ENCODE measurements at regions not wholly inside any gene's neighbourhood (a gene's known extent, or its start where the extent isn't known, plus 50 kb on each side); places are given as distances from the start of the nearest gene placed in this dataset.

DNA sequence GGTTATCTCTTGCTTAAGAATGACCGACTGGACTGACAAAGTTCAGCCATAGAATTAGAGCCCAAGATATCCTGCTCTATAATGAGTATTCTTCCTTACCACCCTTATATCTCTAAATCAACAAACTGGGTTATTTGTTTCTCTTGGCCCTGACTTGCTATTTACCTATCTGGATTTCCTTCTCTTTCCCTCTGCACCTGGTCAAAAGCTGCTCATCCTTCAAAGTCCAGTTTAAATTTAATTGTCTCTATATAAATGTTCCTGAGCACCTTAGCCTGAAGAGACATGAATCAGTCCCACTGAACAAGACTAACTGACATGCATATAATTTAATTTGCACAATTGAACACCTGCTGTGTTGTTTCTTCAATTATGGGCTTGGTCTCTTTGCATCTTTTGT lies 127.1 kb upstream of the KCNJ15 start:
- no peak overlapping the region for H2AK5ac ChIP-seq (ENCODE audit: low read depth, low read length)
- H3K18ac ChIP-seq (ENCODE audit: low read depth, low read length): no peak overlapping the region
- no peak overlapping the region for H2BK15ac ChIP-seq (ENCODE audit: low read depth, low read length)
- no peak overlapping the region for H4K8ac ChIP-seq (ENCODE audit: low read depth in 2 of 2, low read length in 2 of 2)
- DNase-seq (no peak), ATAC-seq (ENCODE audit: low read depth) (no peak)
- H3K9ac ChIP-seq (ENCODE audit: low read depth, low read length): no peak overlapping the region
- TF ChIP-seq SMC3 (IDR thresholded peaks at IDR 0.05; ENCODE audit: low read depth, low read length) (no peak), POLR2A (IDR thresholded peaks at IDR 0.05; ENCODE audit: low read depth, low read length) (no peak), BHLHE40 (IDR thresholded peaks at IDR 0.05; ENCODE audit: low read depth, low read length) (no peak), ELK1 (IDR thresholded peaks at IDR 0.05; ENCODE audit: borderline replicate concordance, low read depth, low read length) (no peak), NFE2L2 (IDR thresholded peaks at IDR 0.05; ENCODE audit: low read depth, low read length) (no peak), CHD1 (IDR thresholded peaks at IDR 0.05; ENCODE audit: low read depth, low read length) (no peak), RFX5 (IDR thresholded peaks at IDR 0.05; ENCODE audit: low read depth, low read length) (no peak), CEBPB (IDR thresholded peaks at IDR 0.05; ENCODE audit: low read depth, low read length) (no peak), MAFK (IDR thresholded peaks at IDR 0.05; ENCODE audit: low read depth, low read length) (no peak), USF2 (IDR thresholded peaks at IDR 0.05; ENCODE audit: low read depth, low read length) (no peak), MXI1 (IDR thresholded peaks at IDR 0.05; ENCODE audit: borderline replicate concordance, low read depth, low read length) (no peak), RAD21 (IDR thresholded peaks at IDR 0.05; ENCODE audit: low read length) (no peak), MAZ (IDR thresholded peaks at IDR 0.05; ENCODE audit: borderline replicate concordance, low read depth, low read length) (no peak), FOS (IDR thresholded peaks at IDR 0.05; ENCODE audit: low read depth, low read length) (no peak), CTCF (conservative IDR thresholded peaks at IDR 0.05; ENCODE audit: low read depth, low read length) (no peak), RCOR1 (IDR thresholded peaks at IDR 0.05; ENCODE audit: insufficient replicate concordance, low read length) (no peak)
- WGBS, 2 experiments (ENCODE audit: extremely low coverage in 2 of 2, insufficient read length in 1 of 2): no CpG with 5 or more reads among the region's 1 CpG
- no peak overlapping the region for H3K4me2 ChIP-seq (ENCODE audit: low read depth, low read length)
- in situ Hi-C loops (cut with MboI; ENCODE audit: low sequenced_read_pairs) (loop anchor here (10.0 kb wide), 1 partner anchor 415 kb away; no protein-coding TSS in a partner anchor), dilution Hi-C loops (cut with HindIII; ENCODE audit: low sequenced_read_pairs, unreplicated experiment) (no loop called here), intact Hi-C loops (cut with micrococcal nuclease) (no loop called here)
- H3K36me3 ChIP-seq (ENCODE audit: control insufficient read depth, insufficient read depth, low read length): no peaks in the 10 kb centered on the region
- H3K27me3 ChIP-seq (ENCODE audit: control insufficient read depth, insufficient read depth, low read length): peaks cover 27% of the 10 kb centered on the region
- no peak overlapping the region for H3K14ac ChIP-seq (replicated peaks; ENCODE audit: low read depth, low read length)
- H4K5ac ChIP-seq (ENCODE audit: low read depth, low read length): no peak overlapping the region
- no peak overlapping the region for H2BK5ac ChIP-seq (ENCODE audit: low read depth, low read length, poor library complexity, severe bottlenecking)
- no peak overlapping the region for H3K4ac ChIP-seq (ENCODE audit: low read depth, low read length)
- no peak overlapping the region for H2BK20ac ChIP-seq (ENCODE audit: low read depth, low read length)
- no peak overlapping the region for H3K27ac ChIP-seq (ENCODE audit: insufficient read depth, low read length)
- no peak overlapping the region for H3K4me3 ChIP-seq (ENCODE audit: insufficient read depth, low read depth, low read length)
- CTCF ChIA-PET: no interaction called here
- H2BK120ac ChIP-seq (ENCODE audit: low read depth, low read length): no peak overlapping the region
- no peak overlapping the region for H3K23ac ChIP-seq (ENCODE audit: low read depth, low read length)
- no TSS peak for BruUV-seq (replicated peaks)
- no peaks in the 10 kb centered on the region for H4K20me1 ChIP-seq (ENCODE audit: insufficient read depth, low read length)
- no peak overlapping the region for H2AK9ac ChIP-seq (replicated peaks; ENCODE audit: low read depth, low read length, poor library complexity)
- no peaks in the 10 kb centered on the region for H3K79me1 ChIP-seq (ENCODE audit: low read depth in 1 of 2, low read length in 2 of 2)
- H3K4me1 ChIP-seq (ENCODE audit: control insufficient read depth, insufficient read depth, low read length): no peaks in the 10 kb centered on the region
- no peaks in the 10 kb centered on the region for H3K9me1 ChIP-seq (ENCODE audit: insufficient read depth, low read length)
- POLR2A ChIA-PET (ENCODE audit: unreplicated experiment): no interaction called here
- H2AFZ ChIP-seq (replicated peaks; ENCODE audit: low read length, poor library complexity): no peak overlapping the region
- H4K91ac ChIP-seq (ENCODE audit: insufficient read depth, low read depth, low read length): no peak overlapping the region
- no peaks in the 10 kb centered on the region for H3K9me3 ChIP-seq (ENCODE audit: control insufficient read depth, insufficient read depth, low read length)
- no peak overlapping the region for H3K56ac ChIP-seq (ENCODE audit: extremely low read depth, insufficient read depth, low read length)

Measured in IMR-90 (cell line).